Peyer's patch (tissue), 4 donors: ENCODE measurements at regions not wholly inside any gene's neighbourhood (a gene's known extent, or its start where the extent isn't known, plus 50 kb on each side); places are given as distances from the start of the nearest gene placed in this dataset.

ENCODE experiments used
- DNase-seq, 3 donors: peaks; one replicate each; pipeline ENCODE4 v3.0.0-alpha.2; 2017 to 2019
- H3K27ac ChIP-seq, 4 donors: fragments of 200-600 bp; sonication (generic); one replicate each; pipeline ENCODE4 v1.5.1; 2016 to 2019
- H3K27me3 ChIP-seq, 2 donors: fragments of 200-600 bp; sonication (generic); one replicate each; pipeline ENCODE4 v1.5.1; 2019
- H3K36me3 ChIP-seq, 3 donors: fragments of 200-600 bp; sonication (generic); one replicate each; pipeline ENCODE4 v1.5.1; 2016 to 2019
- H3K4me1 ChIP-seq, 4 donors: fragments of 200-600 bp; sonication (generic); one replicate each; pipeline ENCODE4 v1.5.1; 2016 to 2019
- H3K4me3 ChIP-seq, 4 donors: fragments of 200-600 bp; sonication (generic); 1 replicate in 3 of 4; 2 replicates in 1 of 4; pipeline ENCODE4 v1.5.1; 2016 to 2019; ENCODE audit warnings: mild to moderate bottlenecking in 1 of 4
- H3K9me3 ChIP-seq, 4 donors: fragments of 200-600 bp; sonication (generic); one replicate each; pipeline ENCODE4 v1.5.1; 2016 to 2019; ENCODE audit warnings: mild to moderate bottlenecking in 1 of 4
- POLR2A ChIP-seq, 2 donors: fragments of 450-650 bp; IDR thresholded peaks; one replicate each; pipeline ENCODE4 v1.5.1; 2017; ENCODE audit warnings: antibody characterized with exemption in 2 of 2, mild to moderate bottlenecking in 2 of 2, moderate library complexity in 2 of 2
- TF ChIP-seq, protein P1 (sequence below), 6 experiments: fragments of 450-650 bp in 4 of 6; fragments of 200-600 bp in 2 of 6; sonication (generic) in 1 of 6; IDR thresholded peaks; one replicate each; pipeline ENCODE4 v1.5.1; 2017 to 2019; ENCODE audit warnings: antibody characterized with exemption in 6 of 6, mild to moderate bottlenecking in 3 of 6, moderate library complexity in 1 of 6

DNA sequence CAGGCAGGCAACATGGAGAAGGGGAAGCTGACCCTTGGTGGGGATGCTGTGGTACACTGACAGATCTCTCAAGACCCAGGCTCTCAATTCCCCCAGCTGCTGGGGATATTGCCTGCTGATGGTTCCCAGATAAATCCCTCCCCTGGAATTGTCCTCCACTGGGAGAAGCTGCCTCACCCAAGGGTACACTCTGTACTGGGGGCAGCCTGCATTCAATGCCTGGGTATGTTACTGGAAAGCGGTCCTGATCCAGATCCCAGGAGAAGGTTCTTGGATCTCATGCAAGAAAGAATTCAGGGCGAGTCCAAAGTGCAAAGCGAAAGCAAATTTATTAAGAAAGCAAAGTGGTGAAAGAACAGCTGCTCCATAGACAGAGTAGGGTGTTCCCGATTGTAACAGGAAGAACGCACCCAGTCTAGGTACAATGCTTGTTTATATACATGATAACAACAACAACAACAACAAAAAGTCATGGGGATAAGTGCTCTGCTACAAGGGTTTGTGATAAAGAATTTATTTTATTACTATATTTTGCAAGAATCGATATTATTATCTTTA lies 591.5 kb upstream of the ADAMTS9 start:
- Histone ChIP-seq H3K9me3 (no peaks in the 10 kb centered on the region), H3K4me3 (no peak overlapping the region), H3K27ac (no peak overlapping the region), H3K27me3 (no peaks in the 10 kb centered on the region), H3K36me3 (no peaks in the 10 kb centered on the region), H3K4me1 (no peaks in the 10 kb centered on the region)
- no peak for DNase-seq
- TF ChIP-seq, protein P1, sequence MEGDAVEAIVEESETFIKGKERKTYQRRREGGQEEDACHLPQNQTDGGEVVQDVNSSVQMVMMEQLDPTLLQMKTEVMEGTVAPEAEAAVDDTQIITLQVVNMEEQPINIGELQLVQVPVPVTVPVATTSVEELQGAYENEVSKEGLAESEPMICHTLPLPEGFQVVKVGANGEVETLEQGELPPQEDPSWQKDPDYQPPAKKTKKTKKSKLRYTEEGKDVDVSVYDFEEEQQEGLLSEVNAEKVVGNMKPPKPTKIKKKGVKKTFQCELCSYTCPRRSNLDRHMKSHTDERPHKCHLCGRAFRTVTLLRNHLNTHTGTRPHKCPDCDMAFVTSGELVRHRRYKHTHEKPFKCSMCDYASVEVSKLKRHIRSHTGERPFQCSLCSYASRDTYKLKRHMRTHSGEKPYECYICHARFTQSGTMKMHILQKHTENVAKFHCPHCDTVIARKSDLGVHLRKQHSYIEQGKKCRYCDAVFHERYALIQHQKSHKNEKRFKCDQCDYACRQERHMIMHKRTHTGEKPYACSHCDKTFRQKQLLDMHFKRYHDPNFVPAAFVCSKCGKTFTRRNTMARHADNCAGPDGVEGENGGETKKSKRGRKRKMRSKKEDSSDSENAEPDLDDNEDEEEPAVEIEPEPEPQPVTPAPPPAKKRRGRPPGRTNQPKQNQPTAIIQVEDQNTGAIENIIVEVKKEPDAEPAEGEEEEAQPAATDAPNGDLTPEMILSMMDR (IDR thresholded peaks at IDR 0.05): no peak
- no peak for TF ChIP-seq POLR2A (IDR thresholded peaks at IDR 0.05)

DNA sequence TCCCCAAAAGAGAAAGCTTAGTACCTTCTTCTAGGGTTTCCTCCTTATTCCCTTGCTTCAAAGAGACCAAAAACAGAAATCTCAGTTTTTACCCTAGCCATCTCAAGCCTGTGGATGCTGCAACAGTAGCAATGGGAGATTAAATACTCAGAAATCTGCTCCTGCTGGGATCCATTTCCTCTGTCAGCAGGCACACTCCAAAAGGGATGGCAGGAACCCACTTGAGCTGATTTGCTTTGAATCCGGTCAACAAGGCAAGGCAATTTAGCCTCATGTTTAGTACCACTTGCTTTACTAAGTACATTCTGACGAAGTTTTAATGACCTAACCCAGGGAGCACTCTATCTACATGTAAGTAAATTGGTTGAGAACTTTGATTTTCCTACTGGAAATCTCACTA lies 590.0 kb upstream of the ADAMTS9 start:
- no peaks in the 10 kb centered on the region for H3K36me3 ChIP-seq
- no peak overlapping the region for H3K4me3 ChIP-seq
- no peaks in the 10 kb centered on the region for H3K4me1 ChIP-seq
- no peak for DNase-seq
- TF ChIP-seq, protein P1 (IDR thresholded peaks at IDR 0.05): no peak
- no peak for TF ChIP-seq POLR2A (IDR thresholded peaks at IDR 0.05)
- no peaks in the 10 kb centered on the region for H3K9me3 ChIP-seq
- no peak overlapping the region for H3K27ac ChIP-seq
- no peaks in the 10 kb centered on the region for H3K27me3 ChIP-seq

DNA sequence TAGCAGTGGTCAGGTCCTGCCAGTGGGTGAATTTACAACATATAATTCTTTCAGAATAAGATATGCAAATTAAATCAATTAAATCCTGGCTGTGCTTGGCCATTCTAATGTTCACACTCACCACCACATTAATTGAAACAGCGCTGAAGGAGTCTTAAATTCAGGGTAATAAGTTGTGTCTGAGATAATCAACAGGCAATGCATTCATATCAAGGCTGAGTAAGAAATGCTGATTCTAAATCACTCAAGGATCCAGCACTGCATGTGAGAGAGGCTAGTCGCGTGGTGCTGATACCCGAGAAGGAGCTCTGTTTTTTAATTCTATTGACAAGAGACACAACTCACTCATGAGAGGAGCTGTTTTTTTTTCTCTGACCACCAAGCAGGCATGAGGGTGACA lies 588.8 kb upstream of the ADAMTS9 start:
- DNase-seq: no peak
- H3K9me3 ChIP-seq: no peaks in the 10 kb centered on the region
- H3K4me3 ChIP-seq: no peak overlapping the region
- H3K36me3 ChIP-seq: no peaks in the 10 kb centered on the region
- no peaks in the 10 kb centered on the region for H3K27me3 ChIP-seq
- no peaks in the 10 kb centered on the region for H3K4me1 ChIP-seq
- TF ChIP-seq, protein P1 (IDR thresholded peaks at IDR 0.05): no peak
- TF ChIP-seq POLR2A (IDR thresholded peaks at IDR 0.05): no peak
- H3K27ac ChIP-seq: no peak overlapping the region

DNA sequence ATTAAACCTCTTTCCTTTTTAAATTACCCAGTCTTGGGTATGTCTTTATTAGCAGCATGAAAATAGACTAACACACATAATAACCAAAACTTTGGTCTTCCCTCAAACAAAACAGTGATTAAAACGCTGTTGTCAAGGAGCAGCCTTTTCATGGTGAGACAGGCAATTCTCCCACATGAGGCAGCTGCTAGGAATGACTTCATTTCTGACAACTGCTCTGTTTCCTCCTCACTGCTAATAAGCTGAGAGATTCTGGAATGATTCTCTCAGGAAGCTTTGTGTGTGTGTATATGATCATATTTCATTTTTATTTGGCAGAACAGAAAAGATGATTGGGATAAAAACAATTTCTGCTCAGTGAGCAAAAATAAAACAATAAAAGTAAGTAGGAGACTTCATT lies 580.6 kb upstream of the ADAMTS9 start:
- H3K4me1 ChIP-seq: no peaks in the 10 kb centered on the region
- no peak for TF ChIP-seq POLR2A (IDR thresholded peaks at IDR 0.05)
- TF ChIP-seq, protein P1 (IDR thresholded peaks at IDR 0.05): no peak
- H3K9me3 ChIP-seq: no peaks in the 10 kb centered on the region
- H3K27me3 ChIP-seq: no peaks in the 10 kb centered on the region
- no peak overlapping the region for H3K27ac ChIP-seq
- no peak for DNase-seq
- H3K36me3 ChIP-seq: no peaks in the 10 kb centered on the region
- no peak overlapping the region for H3K4me3 ChIP-seq

DNA sequence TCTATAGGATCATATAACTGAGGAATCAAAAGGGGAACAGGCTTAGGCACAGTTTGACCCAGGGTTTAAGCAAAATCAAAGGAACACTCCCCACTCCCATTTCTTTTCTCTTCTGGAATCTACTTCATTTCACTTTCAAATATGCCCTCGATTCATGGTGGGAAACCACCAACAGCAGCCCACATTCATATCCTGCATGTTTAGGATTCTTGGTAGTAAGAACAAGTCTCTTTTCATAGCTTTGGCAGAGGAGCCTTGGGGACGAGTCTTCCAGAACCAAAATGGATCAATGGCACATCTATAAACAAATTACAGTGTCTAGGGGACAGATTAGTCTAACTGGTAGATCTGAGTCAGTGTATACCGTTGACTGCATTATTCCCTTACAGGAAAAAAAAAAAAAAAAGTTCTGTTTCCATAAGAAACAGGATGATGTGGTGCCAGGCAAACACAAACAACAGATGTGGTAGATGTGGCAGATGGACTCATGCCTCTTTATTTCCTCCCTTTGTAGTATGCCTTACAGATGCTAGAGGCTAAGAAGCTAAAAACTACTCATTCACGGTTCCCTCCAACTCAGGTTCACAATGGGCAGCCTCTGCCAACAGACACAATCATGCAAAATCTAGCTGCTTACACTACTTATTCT lies 578.3 kb upstream of the ADAMTS9 start:
- Histone ChIP-seq H3K27ac (no peak overlapping the region), H3K36me3 (no peaks in the 10 kb centered on the region), H3K4me3 (no peak overlapping the region), H3K27me3 (no peaks in the 10 kb centered on the region), H3K4me1 (no peaks in the 10 kb centered on the region), H3K9me3 (no peaks in the 10 kb centered on the region)
- TF ChIP-seq POLR2A (IDR thresholded peaks at IDR 0.05): no peak
- TF ChIP-seq, protein P1 (IDR thresholded peaks at IDR 0.05): no peak
- DNase-seq: no peak
